SK-N-SH (cell line): ENCODE measurements at regions not wholly inside any gene's neighbourhood (a gene's known extent, or its start where the extent isn't known, plus 50 kb on each side); places are given as distances from the start of the nearest gene placed in this dataset.

Experiments used
- PBX3 ChIP-seq: IDR thresholded peaks from 2 replicates; pipeline ENCODE4; 2012
- TCF12 ChIP-seq: IDR thresholded peaks from 2 replicates; pipeline ENCODE4 v1.4.0; 2012

- no peak for TF ChIP-seq TCF12
- no peak for TF ChIP-seq PBX3
Observed at GRCh38 chr13:44267203-44267602, 106.4 kb upstream of the SERP2 start.
